HG03135 (cell line): ENCODE measurements at regions not wholly inside any gene's neighbourhood (a gene's known extent, or its start where the extent isn't known, plus 50 kb on each side); places are given as distances from the start of the nearest gene placed in this dataset.
"Not testable (repeated sequence)": the region's sequence is repeated elsewhere in the genome, so short reads cannot be mapped to it uniquely, and the experiment has no call there.

Experiments
- ATAC-seq: cut with Tn5 transposase; IDR thresholded peaks from one replicate; pipeline ENCODE4 v1.9.1; 2021; ENCODE audit warnings: mild to moderate bottlenecking, moderate library complexity; ENCODE audit not compliant: unreplicated experiment

DNA sequence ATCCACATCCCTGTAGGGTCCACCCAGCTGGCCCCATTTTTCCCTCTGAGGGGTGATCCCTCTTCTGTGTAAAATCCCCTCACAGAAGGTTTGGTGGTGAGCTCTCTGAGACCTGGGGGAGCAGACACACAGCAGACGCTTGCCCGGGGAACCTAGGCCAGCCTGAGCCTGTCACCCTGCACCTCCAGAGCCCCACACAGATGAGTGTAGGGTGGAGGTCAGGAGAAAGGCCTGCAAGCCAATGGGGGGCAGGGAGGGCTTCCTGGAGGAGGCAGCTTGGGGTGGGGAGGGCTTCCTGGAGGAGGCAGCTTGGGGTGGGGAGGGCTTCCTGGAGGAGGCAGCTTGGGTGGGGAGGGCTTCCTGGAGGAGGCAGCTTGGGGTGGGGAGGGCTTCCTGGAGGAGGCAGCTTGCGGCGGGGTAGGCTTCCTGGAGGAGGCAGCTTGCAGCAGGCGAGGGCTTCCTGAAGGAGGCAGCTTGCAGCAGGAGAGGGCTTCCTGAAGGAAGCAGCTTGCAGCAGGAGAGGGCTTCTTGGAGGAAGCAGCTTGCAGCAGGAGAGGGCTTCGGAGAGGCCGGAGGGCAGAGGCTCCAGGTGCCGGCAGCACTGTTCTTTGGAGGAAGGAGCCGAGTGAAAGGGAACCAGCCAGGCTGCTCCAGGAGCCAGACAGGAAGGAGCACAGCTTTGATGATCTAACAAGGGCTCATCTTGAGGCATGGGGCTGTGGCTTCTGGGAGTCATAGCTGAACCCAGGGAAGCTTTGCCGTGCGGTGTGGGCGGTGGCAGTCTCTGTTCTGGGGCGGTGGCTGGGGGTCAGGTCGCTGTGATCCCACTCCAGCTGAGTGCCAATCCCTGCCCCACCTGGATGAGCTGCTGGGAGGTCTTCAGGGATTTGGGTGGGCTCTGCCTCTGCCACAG lies 83.7 kb upstream of the ZNF469 start:
- ATAC-seq: no peak

- no peak for ATAC-seq
These were observed 82.9 kb upstream of the ZNF469 start for GRCh38 chr16:88299751-88300462.

- ATAC-seq: no peak
These were observed 82.3 kb upstream of the ZNF469 start for GRCh38 chr16:88300463-88300835.

GRCh38 chr16:88301431-88301830 lies 81.3 kb upstream of the ZNF469 start:
- no peak for ATAC-seq

DNA sequence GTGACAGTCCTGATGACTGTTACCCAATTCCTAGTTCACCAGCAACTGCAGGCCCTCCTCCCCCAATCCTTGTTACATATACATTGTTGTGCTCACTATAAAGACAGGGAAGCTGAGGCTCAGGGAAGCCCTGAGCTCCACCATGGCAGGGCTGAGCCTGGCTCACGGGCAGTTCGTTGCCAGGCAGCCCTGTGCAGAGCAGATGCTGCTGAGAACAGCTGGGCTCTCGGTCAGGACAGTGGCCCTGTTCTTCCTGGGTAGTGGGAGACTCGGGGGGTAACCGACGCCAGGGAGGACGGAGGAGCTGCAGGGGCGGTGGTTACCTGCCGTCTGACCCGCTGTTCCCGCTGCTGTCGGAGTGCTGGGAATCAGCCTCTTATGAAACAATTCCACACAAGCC lies 80.9 kb upstream of the ZNF469 start:
- no peak for ATAC-seq

DNA sequence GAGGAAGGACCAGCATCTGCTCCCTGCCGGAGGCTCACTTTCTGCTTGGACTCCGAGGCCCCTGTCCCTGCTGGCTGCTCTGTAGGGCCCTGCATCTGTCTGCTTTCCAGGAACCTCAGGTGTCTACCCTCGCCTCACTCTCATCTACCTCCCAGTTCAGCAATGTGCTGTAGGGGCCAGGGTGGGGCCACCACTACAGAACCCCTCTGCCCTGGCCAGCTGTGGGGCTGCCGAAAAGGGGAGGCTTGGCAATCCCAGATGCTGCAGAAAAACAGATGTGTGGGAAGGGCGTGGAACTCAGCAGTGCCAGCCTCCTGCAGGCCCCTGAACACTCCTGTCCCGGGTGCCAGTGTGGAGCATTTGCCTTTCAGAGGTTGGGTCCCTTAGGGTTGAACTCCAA lies 80.1 kb upstream of the ZNF469 start:
- no peak for ATAC-seq

DNA sequence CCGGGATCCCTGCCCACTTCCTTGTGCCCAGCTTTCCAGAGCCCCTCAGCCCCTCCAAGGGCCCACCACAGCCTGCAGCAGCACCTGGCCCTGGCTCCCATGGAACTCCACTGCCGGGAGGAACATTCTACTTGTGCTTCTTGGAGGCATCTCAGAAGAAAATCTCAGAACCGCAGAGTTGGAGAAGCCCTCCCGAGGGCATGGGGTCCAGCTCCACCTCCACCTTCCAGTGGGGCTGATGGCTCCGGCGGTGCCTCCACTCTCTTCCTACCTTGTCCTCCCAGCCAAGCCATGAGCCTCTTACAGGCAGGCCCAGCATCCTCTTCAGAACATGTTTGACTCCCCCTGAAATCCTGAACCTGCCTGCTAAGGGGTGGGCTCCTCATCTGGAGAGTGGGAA lies 79.4 kb upstream of the ZNF469 start:
- no peak for ATAC-seq

DNA sequence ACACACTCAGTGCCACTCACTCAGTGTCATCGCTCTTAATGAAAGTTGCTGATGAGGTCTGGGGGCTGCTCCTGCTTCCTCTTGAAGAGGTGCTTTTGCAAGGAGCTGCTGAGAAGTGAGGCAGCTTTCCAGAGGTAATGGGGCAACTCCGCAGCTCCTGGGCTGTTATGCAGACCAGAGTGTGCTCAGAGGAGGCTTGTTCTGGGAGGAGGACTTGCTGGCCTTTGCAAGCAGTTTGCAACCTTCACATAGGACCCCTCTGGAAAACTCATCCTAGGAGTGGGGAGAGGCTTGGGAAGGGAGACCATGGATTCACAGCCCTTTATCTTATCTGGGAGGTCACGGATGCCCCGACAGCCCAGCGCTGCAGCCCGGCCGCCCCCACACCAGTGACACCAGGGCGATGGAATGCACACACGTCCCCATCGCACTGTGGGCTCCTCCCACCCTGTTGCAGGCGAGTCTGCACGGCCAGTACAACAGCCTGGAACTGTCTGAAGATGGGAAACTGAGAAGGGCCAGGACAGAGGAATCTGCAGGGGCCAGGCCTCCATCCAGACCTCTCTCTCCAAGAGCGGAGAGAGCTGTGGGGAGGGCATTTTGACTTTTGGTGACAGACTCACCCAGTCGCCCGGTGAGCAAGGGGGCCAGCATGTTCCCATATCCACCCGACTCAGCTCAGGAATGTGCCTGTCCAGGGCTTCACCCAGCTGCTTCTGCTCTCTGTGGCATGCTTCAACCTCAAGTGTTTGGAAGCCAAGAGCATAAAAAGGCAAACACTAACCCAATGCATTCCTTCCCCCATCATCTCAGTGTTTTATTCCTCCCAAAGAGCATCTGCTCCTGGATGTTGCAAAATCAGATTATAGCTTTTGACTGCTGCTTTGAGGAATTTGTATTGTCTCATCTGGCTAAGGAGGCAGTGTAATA lies 78.6 kb upstream of the ZNF469 start:
- no peak for ATAC-seq

GRCh38 chr16:88305176-88305575 lies 77.6 kb upstream of the ZNF469 start:
- ATAC-seq: no peak

DNA sequence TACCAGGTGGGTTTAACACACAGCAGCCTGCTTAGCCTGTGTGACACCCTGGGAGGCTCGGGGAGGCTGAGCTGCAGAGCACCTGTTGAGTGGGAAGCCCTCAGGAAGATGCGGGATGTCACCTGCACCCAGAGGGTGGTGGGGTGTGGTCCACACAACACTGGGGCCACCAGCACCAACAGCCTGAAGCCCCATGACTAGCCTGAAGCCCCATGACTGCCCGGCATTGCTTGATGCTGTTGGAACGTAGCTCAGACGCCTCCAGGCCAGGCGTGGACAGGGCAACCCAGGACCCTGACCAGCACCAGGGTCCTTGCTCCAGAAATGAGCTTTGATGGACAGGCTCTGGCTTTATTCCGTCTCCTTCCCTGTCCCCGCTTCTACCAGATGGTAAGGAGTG lies 76.3 kb upstream of the ZNF469 start:
- ATAC-seq: no peak

DNA sequence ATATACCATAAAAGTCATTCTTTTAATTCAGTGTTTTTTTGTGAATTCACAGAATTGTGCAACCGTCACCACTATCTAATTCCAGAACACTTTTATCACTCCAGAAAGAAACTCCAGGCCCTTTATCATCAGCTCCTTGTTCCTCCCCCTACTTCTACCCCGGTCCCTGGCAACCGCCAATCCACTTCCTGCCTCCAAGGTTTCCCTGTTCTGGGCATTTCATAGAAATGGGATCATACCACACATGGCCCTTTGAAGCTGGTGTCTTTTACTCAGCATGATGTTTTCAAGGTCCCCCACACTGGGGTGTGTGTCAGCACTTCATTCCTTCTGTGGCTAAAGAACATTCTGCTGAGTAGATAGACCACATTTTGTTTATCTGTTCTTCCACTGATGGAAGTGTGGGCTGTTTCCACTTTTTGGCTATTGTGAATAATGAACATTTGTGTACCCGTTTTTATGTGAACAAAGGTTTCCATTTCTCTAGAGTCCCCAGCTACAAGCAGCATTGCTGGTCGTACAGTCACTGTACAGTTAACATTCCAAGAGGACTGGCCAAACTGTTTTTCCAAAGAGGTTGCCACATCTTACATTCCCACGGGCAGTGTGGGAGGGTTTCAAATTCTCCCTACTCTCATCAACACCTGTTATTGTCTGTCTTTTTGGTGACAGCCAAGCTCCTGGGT lies 75.8 kb upstream of the ZNF469 start:
- ATAC-seq: no peak

- no peak for ATAC-seq
These were observed 74.2 kb upstream of the ZNF469 start for GRCh38 chr16:88308441-88309173.

- ATAC-seq: no peak
These were observed 73.4 kb upstream of the ZNF469 start for GRCh38 chr16:88309174-88309907.

DNA sequence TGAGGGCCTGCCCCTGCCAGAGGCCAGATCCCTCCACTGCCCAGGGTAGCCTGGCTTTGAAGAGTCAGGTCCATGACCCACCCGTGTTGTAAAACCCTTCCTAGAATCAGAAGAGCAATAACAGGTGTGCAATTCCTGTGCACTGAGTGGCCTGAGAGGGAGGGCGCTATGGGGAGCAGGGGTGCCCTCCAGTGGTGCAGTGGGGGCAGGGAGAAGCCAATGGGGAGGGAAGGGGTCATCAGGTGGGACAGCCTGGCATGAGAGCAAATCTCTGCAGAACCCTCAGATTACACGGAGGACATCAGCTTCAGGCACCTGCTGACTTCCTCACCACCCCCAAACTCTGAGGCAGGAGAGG lies 72.9 kb upstream of the ZNF469 start:
- ATAC-seq: no peak

DNA sequence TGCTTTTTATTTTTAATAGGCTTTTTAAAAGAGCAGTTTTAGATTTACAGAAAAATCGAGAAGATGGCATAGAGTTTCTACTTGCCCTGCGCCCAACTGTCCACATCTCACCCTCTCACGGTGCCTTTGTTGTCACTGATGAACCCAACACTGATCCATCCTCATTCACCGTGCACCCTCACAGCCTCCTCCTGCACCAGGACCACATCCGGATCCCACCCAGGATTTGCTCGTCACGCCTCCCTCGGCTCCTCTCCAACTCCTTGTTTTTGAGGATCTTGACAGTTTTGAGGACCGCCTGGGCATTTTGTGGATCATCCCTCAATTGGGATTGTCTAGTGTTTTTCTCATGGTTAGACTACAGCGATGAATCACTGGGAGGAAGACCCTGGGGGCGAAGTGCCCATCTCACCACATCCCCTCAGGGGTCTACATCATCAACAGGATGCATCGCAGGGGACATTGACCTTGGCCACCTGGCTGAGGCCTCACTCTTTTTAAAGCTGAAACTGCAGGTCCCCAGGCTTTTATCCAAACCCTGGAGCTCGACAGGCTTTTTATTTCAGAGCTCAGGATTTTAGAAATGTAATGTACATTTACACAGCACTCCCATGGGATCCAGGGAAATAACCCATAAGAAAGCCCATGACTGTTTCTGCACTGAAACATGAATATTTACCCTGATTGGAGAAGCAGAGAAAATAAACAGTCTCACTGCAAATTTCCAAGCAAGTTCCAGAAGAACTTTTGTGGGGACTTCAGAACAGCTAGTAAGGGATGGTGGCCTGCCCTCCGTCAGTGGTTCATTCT lies 71.8 kb upstream of the ZNF469 start:
- no peak for ATAC-seq

DNA sequence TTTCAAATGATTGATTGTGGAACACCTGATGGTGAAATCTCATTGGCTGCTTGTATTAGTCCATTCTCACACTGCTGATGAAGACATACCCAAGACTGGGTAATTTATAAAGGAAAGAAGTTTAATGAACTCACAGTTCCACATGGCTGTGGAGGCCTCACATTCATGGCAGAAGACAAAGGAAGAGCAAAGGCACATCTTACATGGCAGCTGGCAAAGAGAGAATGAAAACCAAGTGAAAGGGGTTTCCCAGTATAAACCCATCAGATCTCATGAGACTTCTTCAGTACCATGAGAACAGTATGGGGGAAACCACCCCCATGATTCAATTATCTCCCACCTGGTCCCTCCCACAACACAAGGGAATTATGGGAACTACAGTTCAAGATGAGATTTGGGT lies 70.9 kb upstream of the ZNF469 start:
- not testable (repeated sequence) for ATAC-seq

DNA sequence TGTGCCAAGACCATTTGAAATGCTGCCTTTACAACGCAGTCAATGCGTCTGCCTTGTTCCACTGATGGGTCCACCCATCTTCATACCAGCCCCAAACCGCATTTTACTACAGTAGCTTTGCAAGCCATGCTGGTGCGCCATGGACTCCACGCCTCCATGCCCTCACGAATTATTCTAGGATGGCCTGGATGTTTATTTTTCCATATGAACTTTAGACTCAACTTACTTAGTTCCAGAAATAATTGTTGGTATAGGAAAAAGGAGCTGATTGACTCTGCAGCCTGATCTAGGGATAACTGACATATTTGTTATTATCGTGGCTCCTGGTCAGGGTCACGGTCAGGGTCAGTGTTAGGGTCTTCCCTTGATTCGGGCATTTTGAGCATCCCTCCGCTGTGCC lies 70.0 kb upstream of the ZNF469 start:
- ATAC-seq: no peak

- ATAC-seq: no peak
These were observed 67.7 kb upstream of the ZNF469 start for GRCh38 chr16:88314991-88315542.
